Erythroblast (primary cell): ENCODE measurements at regions not wholly inside any gene's neighbourhood (a gene's known extent, or its start where the extent isn't known, plus 50 kb on each side); places are given as distances from the start of the nearest gene placed in this dataset.
"Not testable (repeated sequence)": the region's sequence is repeated elsewhere in the genome, so short reads cannot be mapped to it uniquely, and the experiment has no call there.

Source experiments
- DNase-seq, 2 experiments: peaks; one replicate each; lab custom pipeline; 2025; lab: John Stamatoyannopoulos, UW
- GATA1 ChIP-seq: IDR thresholded peaks from 2 replicates; pipeline ENCODE4 v1.6.1; 2011; ENCODE audit warnings: low read depth, mild to moderate bottlenecking, control low read depth, low read length, moderate library complexity
- POLR2A ChIP-seq: IDR thresholded peaks from 2 replicates; pipeline ENCODE4 v1.6.1; 2011; ENCODE audit warnings: mild to moderate bottlenecking, low read length

- no peak for TF ChIP-seq GATA1
- TF ChIP-seq POLR2A = no peak
- no peak for DNase-seq
Measured at GRCh38 chr10:22833781-22834180, 94.1 kb upstream of the ARMC3 start.

- DNase-seq = no peak
- TF ChIP-seq GATA1 (no peak), POLR2A (no peak)
Measured at GRCh38 chr10:22833353-22833752, 94.5 kb upstream of the ARMC3 start.

GRCh38 chr10:22832851-22833250, 95.0 kb upstream of the ARMC3 start:
- TF ChIP-seq POLR2A = no peak
- no peak for TF ChIP-seq GATA1
- no peak for DNase-seq

GRCh38 chr10:22832066-22832602, 95.7 kb upstream of the ARMC3 start:
- TF ChIP-seq GATA1 (no peak), POLR2A (no peak)
- DNase-seq = no peak

- no peak for TF ChIP-seq GATA1
- TF ChIP-seq POLR2A = no peak
- DNase-seq = no peak
Measured at GRCh38 chr10:22831586-22831985, 96.3 kb upstream of the ARMC3 start.

GRCh38 chr10:22828712-22829111, 99.1 kb upstream of the ARMC3 start:
- DNase-seq = not testable (repeated sequence)

- no peak for TF ChIP-seq POLR2A
- TF ChIP-seq GATA1 = no peak
- DNase-seq = no peak
Measured at GRCh38 chr10:22825841-22826240, 102.0 kb upstream of the ARMC3 start.

- TF ChIP-seq GATA1 (no peak), POLR2A (no peak)
- no peak for DNase-seq
Measured at GRCh38 chr10:22824984-22825383, 102.9 kb upstream of the ARMC3 start.

GRCh38 chr10:22824520-22824919, 103.3 kb upstream of the ARMC3 start:
- DNase-seq = no peak
- no peak for TF ChIP-seq POLR2A
- no peak for TF ChIP-seq GATA1

GRCh38 chr10:22823109-22823508, 104.7 kb upstream of the ARMC3 start:
- DNase-seq = no peak

GRCh38 chr10:22821921-22822320, 105.9 kb upstream of the ARMC3 start:
- not testable (repeated sequence) for DNase-seq

More at GRCh38 chr10:22823109-22823508, 104.7 kb upstream of the ARMC3 start:
- TF ChIP-seq GATA1 (no peak), POLR2A (no peak)

- no peak for DNase-seq
- no peak for TF ChIP-seq POLR2A
- no peak for TF ChIP-seq GATA1
Measured at GRCh38 chr10:22821501-22821900, 106.4 kb upstream of the ARMC3 start.

GRCh38 chr10:22816298-22816653, 101.9 kb upstream of the PIP4K2A start:
- no peak for TF ChIP-seq GATA1
- TF ChIP-seq POLR2A = no peak
- peak in 1 of 2 experiments; percentile 51 for DNase-seq

GRCh38 chr10:22810643-22811465, 96.5 kb upstream of the PIP4K2A start:
- no peak for DNase-seq
- TF ChIP-seq POLR2A (no peak), GATA1 (no peak)

- TF ChIP-seq GATA1 (no peak), POLR2A (no peak)
- no peak for DNase-seq
Measured at GRCh38 chr10:22807238-22807637, 92.9 kb upstream of the PIP4K2A start.

GRCh38 chr10:22805304-22805703, 90.9 kb upstream of the PIP4K2A start:
- DNase-seq = peak; percentile 47 to 57
- TF ChIP-seq POLR2A (no peak), GATA1 (no peak)
